Testis (tissue), 2 donors: ENCODE measurements at regions not wholly inside any gene's neighbourhood (a gene's known extent, or its start where the extent isn't known, plus 50 kb on each side); places are given as distances from the start of the nearest gene placed in this dataset.

ENCODE experiments used
- POLR2A ChIP-seq: fragments of 450-650 bp; IDR thresholded peaks from one replicate; pipeline ENCODE4 v1.6.1; 2017; ENCODE audit warnings: antibody characterized with exemption, mild to moderate bottlenecking, moderate library complexity
- TF ChIP-seq, protein P1 (sequence below), 3 experiments: fragments of 450-650 bp in 2 of 3; fragments of 200-600 bp in 1 of 3; sonication (generic) in 1 of 3; IDR thresholded peaks; one replicate each; pipeline ENCODE4 v1.5.1; 2016 to 2019; ENCODE audit warnings: antibody characterized with exemption in 3 of 3, mild to moderate bottlenecking in 2 of 3, moderate library complexity in 1 of 3

DNA sequence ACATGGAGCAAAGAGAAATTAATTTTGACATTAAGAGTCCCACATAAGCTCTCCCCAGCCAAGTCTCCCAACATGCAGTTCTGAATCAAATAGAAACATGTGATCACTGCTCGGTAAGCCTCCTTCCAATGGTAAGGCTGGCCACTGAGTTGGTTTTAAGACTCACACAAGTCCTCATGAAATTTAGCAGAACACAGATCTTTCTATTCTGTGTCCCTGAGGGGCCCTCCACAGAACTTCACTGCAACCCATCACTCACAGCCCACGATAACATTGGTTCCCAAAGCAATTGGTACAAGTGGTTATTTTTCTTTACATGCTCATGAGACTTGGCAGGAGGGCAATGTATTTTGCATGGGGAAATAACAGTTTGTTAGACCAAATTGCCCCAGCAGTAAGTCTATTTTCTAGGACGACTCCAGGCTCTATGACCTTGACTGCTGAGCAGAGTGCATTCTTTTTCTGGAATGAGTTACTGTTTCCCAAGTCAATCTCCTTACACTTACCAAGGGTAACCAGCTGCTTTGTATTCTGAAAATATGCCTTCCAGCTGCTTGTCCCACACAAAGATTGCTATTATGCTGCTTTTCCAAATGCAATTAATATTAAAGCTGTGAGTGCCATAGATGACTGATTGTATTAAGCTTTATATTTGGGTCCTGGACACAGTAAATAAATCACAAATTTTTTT lies 142.3 kb upstream of the TANK start:
- TF ChIP-seq, protein P1, sequence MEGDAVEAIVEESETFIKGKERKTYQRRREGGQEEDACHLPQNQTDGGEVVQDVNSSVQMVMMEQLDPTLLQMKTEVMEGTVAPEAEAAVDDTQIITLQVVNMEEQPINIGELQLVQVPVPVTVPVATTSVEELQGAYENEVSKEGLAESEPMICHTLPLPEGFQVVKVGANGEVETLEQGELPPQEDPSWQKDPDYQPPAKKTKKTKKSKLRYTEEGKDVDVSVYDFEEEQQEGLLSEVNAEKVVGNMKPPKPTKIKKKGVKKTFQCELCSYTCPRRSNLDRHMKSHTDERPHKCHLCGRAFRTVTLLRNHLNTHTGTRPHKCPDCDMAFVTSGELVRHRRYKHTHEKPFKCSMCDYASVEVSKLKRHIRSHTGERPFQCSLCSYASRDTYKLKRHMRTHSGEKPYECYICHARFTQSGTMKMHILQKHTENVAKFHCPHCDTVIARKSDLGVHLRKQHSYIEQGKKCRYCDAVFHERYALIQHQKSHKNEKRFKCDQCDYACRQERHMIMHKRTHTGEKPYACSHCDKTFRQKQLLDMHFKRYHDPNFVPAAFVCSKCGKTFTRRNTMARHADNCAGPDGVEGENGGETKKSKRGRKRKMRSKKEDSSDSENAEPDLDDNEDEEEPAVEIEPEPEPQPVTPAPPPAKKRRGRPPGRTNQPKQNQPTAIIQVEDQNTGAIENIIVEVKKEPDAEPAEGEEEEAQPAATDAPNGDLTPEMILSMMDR (IDR thresholded peaks at IDR 0.05) = no peak
- TF ChIP-seq POLR2A = no peak
